Activated naive CD4-positive, alpha-beta T cell treated with anti-CD3 and anti-CD28 coated beads, Interleukin-2, amount 50 U/mL, for 72 hours (primary cell): ENCODE measurements at regions not wholly inside any gene's neighbourhood (a gene's known extent, or its start where the extent isn't known, plus 50 kb on each side); places are given as distances from the start of the nearest gene placed in this dataset.

Source experiments
- ATAC-seq, 2 donors: fragments of 150-1000 bp; cut with Tn5 transposase; 2 replicates each; pipeline ENCODE4 v1.10.0; 2021; ENCODE audit warnings: mild to moderate bottlenecking in 2 of 2, moderate library complexity in 2 of 2
- DNase-seq, 2 donors: peaks; one replicate each; pipeline ENCODE4 v3.0.0; 2021 to 2022; ENCODE audit warnings: low spot score in 2 of 2
- H3K27ac Mint-ChIP-seq, 2 donors: one replicate each; pipeline ENCODE4 v1.8.0; 2022; ENCODE audit warnings: mild to moderate bottlenecking in 2 of 2, mixed read lengths in 2 of 2
- H3K36me3 Mint-ChIP-seq, 2 donors: one replicate each; pipeline ENCODE4 v1.8.0; 2022; ENCODE audit warnings: mixed read lengths in 2 of 2
- H3K9me3 Mint-ChIP-seq, 2 donors: one replicate each; pipeline ENCODE4 v1.8.0; 2022; ENCODE audit warnings: mixed read lengths in 2 of 2

DNA sequence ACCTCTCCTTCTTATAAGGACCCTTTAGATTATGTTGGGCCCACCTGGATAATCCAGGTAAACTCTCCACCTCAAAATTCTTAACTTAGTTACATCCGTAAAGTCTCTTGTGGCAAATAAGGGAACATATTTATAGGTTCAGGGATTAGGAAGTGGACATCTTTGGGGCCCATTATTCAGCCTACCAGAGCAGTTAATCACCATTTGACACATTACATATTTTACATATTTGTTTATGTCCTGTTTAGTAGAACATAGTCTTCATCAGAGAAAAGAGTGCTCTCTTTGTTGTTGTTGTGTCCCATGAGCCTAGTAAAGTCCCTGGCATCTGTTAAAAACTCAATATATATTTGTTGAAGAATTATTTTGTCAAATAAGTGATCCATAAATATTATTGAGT lies 134.0 kb upstream of the SPATS2L start:
- Mint-ChIP-seq H3K9me3 (peaks cover 4% of the 10 kb centered on the region in 2 donors), H3K36me3 (no peaks in the 10 kb centered on the region), H3K27ac (no peak overlapping the region)
- DNase-seq (no peak), ATAC-seq (no peak)

DNA sequence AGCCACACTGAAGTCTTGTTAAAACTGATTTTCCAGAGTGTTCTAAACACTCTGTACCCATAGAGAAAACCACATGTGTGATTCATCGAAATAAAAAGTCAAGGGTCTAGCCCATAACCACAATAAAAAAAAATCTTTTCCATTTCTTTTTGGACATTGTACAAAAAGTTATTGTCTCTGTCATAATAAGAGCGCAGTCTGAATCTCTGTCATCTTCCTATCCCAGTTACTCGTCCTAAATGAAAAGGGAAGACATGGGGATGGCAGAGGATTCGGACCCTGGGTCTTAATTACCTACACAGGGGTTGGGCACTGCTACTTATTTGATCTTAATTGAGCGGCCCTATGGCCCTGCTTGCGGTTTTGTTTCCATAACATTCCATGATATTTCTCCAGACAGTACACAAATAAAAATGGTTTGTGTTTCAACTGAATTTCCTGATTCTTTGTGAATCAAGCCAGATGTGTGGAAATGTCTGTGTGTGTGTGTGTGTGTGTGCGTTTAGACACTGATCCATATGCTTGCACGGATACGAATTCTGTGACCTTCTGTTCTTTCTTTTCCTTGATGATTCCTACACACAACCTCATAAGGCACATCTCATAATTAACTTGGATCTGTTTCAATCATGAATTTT lies 133.4 kb upstream of the SPATS2L start:
- Mint-ChIP-seq H3K36me3 (no peaks in the 10 kb centered on the region), H3K9me3 (peaks cover 4% of the 10 kb centered on the region in 2 donors), H3K27ac (no peak overlapping the region)
- ATAC-seq (no peak), DNase-seq (no peak)

DNA sequence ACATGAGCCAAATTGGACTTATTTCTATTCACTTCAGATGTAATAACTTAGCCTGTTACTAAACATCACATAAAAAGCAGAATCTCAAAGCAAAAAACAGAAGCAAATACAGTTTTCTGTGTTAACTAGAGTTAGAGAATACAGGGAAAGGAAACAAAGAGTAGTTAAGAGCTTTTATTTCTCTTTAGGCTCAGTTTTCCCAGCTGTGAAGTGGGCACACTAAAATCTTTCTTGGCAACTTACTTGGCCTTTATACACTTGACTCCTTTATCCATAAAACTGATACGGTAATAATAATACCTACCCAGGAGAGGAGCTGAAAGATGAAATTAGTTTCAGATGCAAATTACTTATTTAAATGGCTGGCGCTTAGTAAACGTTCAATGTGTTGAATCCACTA lies 132.8 kb upstream of the SPATS2L start:
- ATAC-seq (no peak), DNase-seq (no peak)
- H3K36me3 Mint-ChIP-seq: no peaks in the 10 kb centered on the region
- peaks cover 4% of the 10 kb centered on the region in 2 donors for H3K9me3 Mint-ChIP-seq
- H3K27ac Mint-ChIP-seq: no peak overlapping the region

- DNase-seq (no peak), ATAC-seq (no peak)
- H3K27ac Mint-ChIP-seq: no peak overlapping the region
- peaks cover 4% of the 10 kb centered on the region in 2 donors for H3K9me3 Mint-ChIP-seq
- H3K36me3 Mint-ChIP-seq: no peaks in the 10 kb centered on the region
These were observed 131.9 kb upstream of the SPATS2L start for GRCh38 chr2:200174433-200175216.

- ATAC-seq: no peak
- DNase-seq: no peak
- no peak overlapping the region for H3K27ac Mint-ChIP-seq
- no peaks in the 10 kb centered on the region for H3K9me3 Mint-ChIP-seq
- no peaks in the 10 kb centered on the region for H3K36me3 Mint-ChIP-seq
These were observed 128.3 kb upstream of the SPATS2L start for GRCh38 chr2:200177971-200178911.

- H3K36me3 Mint-ChIP-seq: no peaks in the 10 kb centered on the region
- no peak for DNase-seq
- ATAC-seq: no peak
- H3K27ac Mint-ChIP-seq: no peak overlapping the region
- H3K9me3 Mint-ChIP-seq: no peaks in the 10 kb centered on the region
These were observed 127.3 kb upstream of the SPATS2L start for GRCh38 chr2:200179151-200179550.

DNA sequence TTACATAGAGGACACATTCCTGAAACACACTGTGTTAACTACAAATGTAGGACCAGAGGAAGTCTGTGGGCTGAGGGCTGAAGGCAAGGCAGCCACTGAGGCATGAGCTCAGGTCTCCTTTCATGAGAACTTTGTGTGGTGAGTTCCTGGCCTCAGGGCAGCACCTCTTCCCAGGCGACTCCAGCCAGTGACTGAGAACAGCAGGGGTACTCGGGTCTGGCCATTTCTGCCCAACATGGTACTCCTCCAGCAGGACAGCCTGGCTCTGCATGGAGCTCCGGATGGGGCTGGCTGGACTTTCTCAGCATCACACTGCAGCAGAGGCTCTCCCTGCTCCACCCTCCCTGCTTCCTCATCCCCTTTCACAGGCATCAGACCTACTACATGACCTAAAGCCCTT lies 125.5 kb upstream of the SPATS2L start:
- DNase-seq: no peak
- no peaks in the 10 kb centered on the region for H3K36me3 Mint-ChIP-seq
- ATAC-seq: no peak
- no peaks in the 10 kb centered on the region for H3K9me3 Mint-ChIP-seq
- no peak overlapping the region for H3K27ac Mint-ChIP-seq

- no peak for ATAC-seq
These were observed 124.7 kb upstream of the SPATS2L start for GRCh38 chr2:200181755-200182154.

DNA sequence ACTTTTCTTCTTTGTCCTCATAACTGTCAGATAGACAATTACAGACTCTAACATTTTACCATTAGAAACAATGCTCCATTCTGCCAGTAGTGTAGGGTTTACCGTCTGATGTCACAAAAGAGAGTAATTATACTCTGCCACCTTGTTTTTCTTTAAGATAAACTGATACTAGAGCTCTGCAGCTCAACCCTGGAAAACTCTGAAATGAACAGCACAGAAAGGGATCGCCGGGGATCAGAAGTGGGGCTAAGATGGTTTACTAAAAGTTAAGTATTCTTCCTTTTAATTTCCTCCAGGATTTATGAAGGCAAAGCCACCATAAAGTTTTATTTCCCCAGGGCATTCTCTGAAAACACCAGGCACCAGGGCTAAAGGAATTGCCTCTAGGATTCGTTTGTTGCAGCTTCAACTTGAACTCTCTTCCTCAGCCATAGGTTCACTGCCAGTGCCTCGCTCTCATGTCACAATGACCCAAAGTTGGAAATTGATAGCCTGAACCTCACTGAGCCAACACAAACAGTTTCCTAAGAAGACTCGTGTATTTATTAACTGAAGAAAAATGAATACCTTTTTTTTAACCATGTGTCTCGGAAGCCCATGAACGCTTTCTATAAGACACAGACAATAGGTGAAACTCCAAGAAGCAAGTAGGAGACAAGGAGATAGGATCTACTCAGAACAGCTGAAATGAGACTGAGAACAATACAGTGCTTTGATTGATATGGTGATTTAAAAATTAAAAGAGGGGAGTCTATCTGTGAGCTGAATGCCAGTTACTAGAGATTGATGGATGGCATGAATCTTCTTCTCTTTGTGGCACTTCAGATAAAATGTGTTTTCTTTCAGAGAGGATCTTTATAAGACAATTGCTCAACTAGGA lies 121.5 kb upstream of the SPATS2L start:
- ATAC-seq (no peak), DNase-seq (no peak)
- Mint-ChIP-seq H3K9me3 (no peaks in the 10 kb centered on the region), H3K27ac (no peak overlapping the region), H3K36me3 (no peaks in the 10 kb centered on the region)

More at GRCh38 chr2:200181755-200182154, 124.7 kb upstream of the SPATS2L start:
- no peak overlapping the region for H3K27ac Mint-ChIP-seq
- no peaks in the 10 kb centered on the region for H3K9me3 Mint-ChIP-seq
- no peaks in the 10 kb centered on the region for H3K36me3 Mint-ChIP-seq
- no peak for DNase-seq

GRCh38 chr2:200185628-200186000 lies 120.9 kb upstream of the SPATS2L start:
- ATAC-seq (no peak), DNase-seq (no peak)
- no peaks in the 10 kb centered on the region for H3K9me3 Mint-ChIP-seq
- H3K36me3 Mint-ChIP-seq: no peaks in the 10 kb centered on the region
- H3K27ac Mint-ChIP-seq: no peak overlapping the region

DNA sequence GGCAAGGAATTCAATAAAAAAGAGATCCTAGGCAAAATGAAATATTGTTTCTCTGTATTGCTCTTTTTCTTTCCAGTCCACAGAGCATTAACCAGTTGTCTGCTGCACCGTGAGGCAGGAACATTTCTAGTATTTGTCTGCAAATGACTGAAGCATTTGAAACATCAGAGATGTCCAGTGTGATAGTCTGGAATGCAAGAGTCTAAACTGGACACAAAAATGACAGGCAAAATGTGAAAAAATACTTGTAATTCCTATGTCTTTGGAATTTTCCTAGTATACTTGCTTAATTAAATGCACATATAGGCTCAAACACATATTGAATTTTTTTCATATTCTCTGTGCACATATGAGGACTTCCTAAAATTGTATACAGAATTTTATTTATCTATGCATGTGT lies 120.5 kb upstream of the SPATS2L start:
- Mint-ChIP-seq H3K9me3 (no peaks in the 10 kb centered on the region), H3K27ac (no peak overlapping the region), H3K36me3 (no peaks in the 10 kb centered on the region)
- no peak for ATAC-seq
- DNase-seq: no peak

DNA sequence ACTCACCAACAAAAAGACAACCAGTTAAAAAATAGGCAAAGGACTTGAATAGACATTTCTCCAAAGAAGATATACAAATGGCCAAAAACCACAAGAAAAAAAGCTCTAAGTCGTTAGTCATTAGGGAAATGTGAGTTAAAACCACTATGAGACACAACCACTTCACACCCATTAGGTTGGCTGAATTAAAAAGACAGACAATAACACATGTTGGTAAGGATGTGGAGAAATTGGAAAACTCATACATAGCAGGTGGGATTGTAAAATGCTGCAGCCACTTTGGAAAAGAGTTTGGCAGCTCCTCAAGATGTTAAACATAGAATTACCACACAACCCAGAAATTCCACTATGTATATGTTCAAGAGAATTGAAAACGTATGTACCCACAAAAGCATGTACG lies 117.6 kb upstream of the SPATS2L start:
- ATAC-seq: no peak
- Mint-ChIP-seq H3K9me3 (no peaks in the 10 kb centered on the region), H3K27ac (no peak overlapping the region), H3K36me3 (no peaks in the 10 kb centered on the region)
- no peak for DNase-seq

DNA sequence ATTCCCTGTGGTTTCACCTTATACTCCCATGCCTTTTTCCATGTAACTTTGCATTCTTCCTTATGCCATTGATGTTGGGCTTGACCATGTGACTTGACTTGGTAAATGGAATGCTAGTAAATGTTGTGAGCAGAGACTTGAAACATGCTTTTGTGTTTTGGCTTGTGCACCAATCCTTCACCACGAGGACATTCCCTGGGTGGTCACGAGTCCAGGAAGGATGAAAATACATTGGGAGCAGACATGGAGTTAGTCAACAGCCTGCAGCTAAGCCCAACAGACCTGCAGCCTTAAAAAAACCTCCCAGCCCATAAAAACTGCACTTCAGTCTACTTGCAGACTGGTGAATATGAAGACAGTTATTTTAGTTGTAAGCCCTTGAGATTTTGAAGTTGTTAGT lies 116.5 kb upstream of the SPATS2L start:
- ATAC-seq (no peak), DNase-seq (no peak)
- no peaks in the 10 kb centered on the region for H3K36me3 Mint-ChIP-seq
- no peak overlapping the region for H3K27ac Mint-ChIP-seq
- no peaks in the 10 kb centered on the region for H3K9me3 Mint-ChIP-seq

DNA sequence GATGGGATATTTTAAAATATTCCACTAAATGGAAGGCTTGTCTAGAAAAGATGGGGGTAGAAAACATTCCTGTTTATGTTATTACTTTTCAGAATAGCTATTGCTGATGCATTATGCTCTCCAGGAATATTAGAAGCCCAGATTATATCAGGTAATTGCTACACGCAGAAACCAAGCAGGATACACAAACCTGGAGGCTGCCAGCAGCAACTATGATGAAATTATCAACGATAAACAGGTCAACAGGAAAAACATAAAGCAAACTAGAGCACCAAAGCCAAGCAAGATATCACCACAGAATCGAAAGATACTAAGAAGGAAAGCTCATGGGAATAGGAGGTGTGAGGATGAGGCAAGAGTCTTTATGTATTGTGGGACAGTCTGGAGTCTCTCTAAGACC lies 113.2 kb upstream of the SPATS2L start:
- DNase-seq: no peak

DNA sequence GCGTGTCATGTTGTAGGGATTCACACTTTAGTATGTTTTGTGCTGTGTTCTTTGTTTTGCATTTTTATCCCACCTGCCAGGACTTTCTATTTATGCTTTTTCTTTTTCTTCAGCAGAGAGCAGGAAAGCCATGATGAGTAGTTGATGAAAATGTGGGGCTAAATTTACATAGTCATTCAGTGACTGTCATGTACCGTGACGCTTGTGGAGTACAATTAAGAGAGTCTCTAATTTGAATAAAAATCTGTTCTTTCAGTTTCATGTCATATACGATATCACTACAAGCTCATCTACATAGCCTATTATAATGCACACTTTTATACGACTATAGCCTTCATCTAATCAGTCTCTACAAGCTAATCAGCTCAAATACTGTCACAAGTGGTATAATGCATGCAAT lies 112.7 kb upstream of the SPATS2L start:
- H3K36me3 Mint-ChIP-seq: no peaks in the 10 kb centered on the region
- H3K9me3 Mint-ChIP-seq: no peaks in the 10 kb centered on the region
- H3K27ac Mint-ChIP-seq: no peak overlapping the region
- DNase-seq (no peak), ATAC-seq (no peak)

More for the DNA sequence above, 113.2 kb upstream of the SPATS2L start:
- Mint-ChIP-seq H3K36me3 (no peaks in the 10 kb centered on the region), H3K9me3 (no peaks in the 10 kb centered on the region), H3K27ac (no peak overlapping the region)
- no peak for ATAC-seq

DNA sequence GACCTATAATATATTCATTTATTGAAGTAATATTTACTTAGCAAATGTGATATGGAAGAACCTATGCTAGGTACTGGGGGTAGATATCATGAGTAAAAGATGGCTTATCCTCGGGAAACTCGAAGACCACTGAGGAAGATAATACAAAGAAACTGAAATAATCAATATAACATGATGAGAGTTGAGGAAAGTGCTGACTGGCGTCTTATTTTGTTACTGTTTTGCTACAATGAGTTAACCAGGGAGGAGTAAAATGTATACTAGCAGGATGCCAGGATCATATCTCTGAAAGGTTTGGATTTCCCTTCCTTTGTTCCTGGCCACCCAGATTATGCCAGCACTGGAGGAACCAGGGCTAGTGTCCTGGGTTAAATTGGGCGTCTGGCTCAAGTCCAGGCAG lies 111.7 kb upstream of the SPATS2L start:
- DNase-seq: no peak
- Mint-ChIP-seq H3K9me3 (no peaks in the 10 kb centered on the region), H3K27ac (no peak overlapping the region), H3K36me3 (no peaks in the 10 kb centered on the region)
- ATAC-seq: no peak
